ENCODE measurements at regions not wholly inside any gene's neighbourhood (a gene's known extent, or its start where the extent isn't known, plus 50 kb on each side); places are given as distances from the start of the nearest gene placed in this dataset.

- POLR2A ChIA-PET: no interaction called here
- intact Hi-C loops (cut with micrococcal nuclease; ENCODE audit: unreplicated experiment): no loop called here
- no peaks in the 10 kb centered on the region for H3K27me3 ChIP-seq (replicated peaks in 1 of 2; ENCODE audit: control insufficient read depth in 2 of 2, insufficient read depth in 2 of 2, low read length in 1 of 2)
- H4K20me1 ChIP-seq (ENCODE audit: control insufficient read depth, insufficient read depth): no peaks in the 10 kb centered on the region
- SMC1A ChIA-PET (ENCODE audit: uncharacterized antibody, unreplicated experiment): no interaction called here
- DNase-seq (ENCODE audit: low read depth, low spot score) (no peak), FAIRE-seq (no peak), ATAC-seq (no peak)
- in situ Hi-C loops (cut with MboI): no loop called here
- H3K4me2 ChIP-seq (ENCODE audit: control insufficient read depth, insufficient read depth): no peak overlapping the region
- BruUV-seq (replicated peaks): no TSS peak
- no peaks in the 10 kb centered on the region for H3K9me3 ChIP-seq (replicated peaks; ENCODE audit: control insufficient read depth, insufficient read depth, low read length)
- no peak overlapping the region for H3K4me3 ChIP-seq
- no peaks in the 10 kb centered on the region for H3K4me1 ChIP-seq (ENCODE audit: control insufficient read depth, insufficient read depth, low read length)
- no peaks in the 10 kb centered on the region for H3K36me3 ChIP-seq (ENCODE audit: control insufficient read depth in 2 of 2, insufficient read depth in 2 of 2, low read length in 1 of 2)
- CTCF ChIA-PET: interaction anchor here (0.6 kb wide), 1 partner anchor 121 kb away, joined by 4 read pairs; no protein-coding TSS in a partner anchor
- no peaks in the 10 kb centered on the region for H3K79me2 ChIP-seq (ENCODE audit: control insufficient read depth, insufficient read depth, low read length)
- H3K9ac ChIP-seq (ENCODE audit: control insufficient read depth, insufficient read depth, low read length): no peak overlapping the region
- no peak overlapping the region for H3K27ac ChIP-seq (ENCODE audit: control insufficient read depth, insufficient read depth)
- H2AFZ ChIP-seq (ENCODE audit: control insufficient read depth, low read depth, low read length): no peak overlapping the region
- RAD21 ChIA-PET (ENCODE audit: unreplicated experiment): no interaction called here
- TF ChIP-seq BHLHE40 (IDR thresholded peaks at IDR 0.05; ENCODE audit: borderline replicate concordance in 1 of 2, low read depth in 2 of 2, low read length in 1 of 2) (no peak), CHD4 (IDR thresholded peaks at IDR 0.05) (no peak), NR2C2 (IDR thresholded peaks at IDR 0.05; ENCODE audit: borderline replicate concordance, control insufficient read depth, insufficient read length, low read depth) (no peak), SUZ12 (IDR thresholded peaks at IDR 0.05; ENCODE audit: unreplicated experiment) (no peak), BCL11A (IDR thresholded peaks at IDR 0.05; ENCODE audit: low read depth, low read length) (no peak), MEF2A (IDR thresholded peaks at IDR 0.05; ENCODE audit: insufficient read depth, low read depth, low read length) (no peak), HDAC6 (IDR thresholded peaks at IDR 0.05; ENCODE audit: unreplicated experiment) (no peak), SIX5 (IDR thresholded peaks at IDR 0.05; ENCODE audit: low read depth, low read length, severe bottlenecking) (no peak), TCF12 (IDR thresholded peaks at IDR 0.05; ENCODE audit: low read depth, low read length) (no peak), BMI1 (IDR thresholded peaks at IDR 0.05; ENCODE audit: borderline replicate concordance) (no peak), HDAC2 (IDR thresholded peaks at IDR 0.05) (no peak), ZNF592 (IDR thresholded peaks at IDR 0.05) (no peak), REST (IDR thresholded peaks at IDR 0.05; ENCODE audit: low read depth, low read length) (no peak), PAX8 (IDR thresholded peaks at IDR 0.05) (no peak), MXI1 (IDR thresholded peaks at IDR 0.05; ENCODE audit: low read depth, low read length) (no peak), MLLT1 (IDR thresholded peaks at IDR 0.05) (no peak)
Measured at GRCh38 chr3:59696783-59697182, 647.0 kb upstream of the CFAP20DC start.
